Tibial nerve (tissue), 4 donors: ENCODE measurements at regions not wholly inside any gene's neighbourhood (a gene's known extent, or its start where the extent isn't known, plus 50 kb on each side); places are given as distances from the start of the nearest gene placed in this dataset.

Experiments
- DNase-seq, 2 donors: peaks; one replicate each; pipeline ENCODE4 v3.0.0-alpha.2; 2019; ENCODE audit warnings: low spot score in 2 of 2
- H3K27ac ChIP-seq, 4 donors: fragments of 200-600 bp; sonication (generic) in 3 of 4; one replicate each; pipeline ENCODE4 v1.5.1; 2017 to 2019; ENCODE audit warnings: mild to moderate bottlenecking in 1 of 4
- H3K27me3 ChIP-seq, 2 donors: fragments of 200-600 bp; sonication (generic) in 1 of 2; one replicate each; pipeline versions ENCODE4 v1.5.1 to v1.6.0; 2017 to 2019
- H3K36me3 ChIP-seq, 3 donors: fragments of 200-600 bp; sonication (generic); one replicate each; pipeline ENCODE4 v1.5.1; 2018 to 2019
- H3K4me1 ChIP-seq, 4 donors: fragments of 200-600 bp; sonication (generic) in 3 of 4; one replicate each; pipeline ENCODE4 v1.5.1; 2017 to 2019
- H3K4me3 ChIP-seq, 4 donors: fragments of 200-600 bp; sonication (generic) in 3 of 4; one replicate each; pipeline ENCODE4 v1.5.1; 2017 to 2019; ENCODE audit warnings: mild to moderate bottlenecking in 1 of 4, moderate library complexity in 1 of 4
- H3K9me3 ChIP-seq, 4 donors: fragments of 200-600 bp; sonication (generic) in 3 of 4; one replicate each; pipeline ENCODE4 v1.5.1; 2017 to 2019
- EP300 ChIP-seq, 2 donors: sonication (generic); formaldehyde crosslinking; IDR thresholded peaks; one replicate each; pipeline ENCODE4 v1.6.1; 2017; ENCODE audit warnings: antibody characterized with exemption in 2 of 2, mild to moderate bottlenecking in 1 of 2
- POLR2A ChIP-seq, 2 donors: fragments of 450-650 bp; IDR thresholded peaks; one replicate each; pipeline ENCODE4 v1.6.1; 2017; ENCODE audit warnings: antibody characterized with exemption in 2 of 2, mild to moderate bottlenecking in 2 of 2, moderate library complexity in 2 of 2
- WGBS, 2 donors: methylation state at CpG; one replicate each; pipeline ENCODE4 v1.1.5; 2018; 5-methylcytosine and 5-hydroxymethylcytosine counted together
- TF ChIP-seq, protein P1 (sequence below), 5 experiments: fragments of 200-600 bp in 3 of 5; fragments of 450-650 bp in 2 of 5; sonication (generic) in 3 of 5; IDR thresholded peaks; one replicate each; pipeline ENCODE4 v1.5.1; 2016 to 2019; ENCODE audit warnings: antibody characterized with exemption in 5 of 5, mild to moderate bottlenecking in 3 of 5, moderate library complexity in 2 of 5

GRCh38 chr16:35906440-35906839 is 2447.0 kb downstream of the TP53TG3F start:
- Histone ChIP-seq H3K36me3 (no peaks in the 10 kb centered on the region), H3K4me3 (no peak overlapping the region), H3K27me3 (no peaks in the 10 kb centered on the region), H3K9me3 (peaks cover 0 to 13% (median 0%) of the 10 kb centered on the region in 4 donors), H3K27ac (no peak overlapping the region), H3K4me1 (no peaks in the 10 kb centered on the region)
- WGBS, 2 donors, result 58 to 80% methylated on average over 1 of the region's 1 CpG
- TF ChIP-seq, protein P1, sequence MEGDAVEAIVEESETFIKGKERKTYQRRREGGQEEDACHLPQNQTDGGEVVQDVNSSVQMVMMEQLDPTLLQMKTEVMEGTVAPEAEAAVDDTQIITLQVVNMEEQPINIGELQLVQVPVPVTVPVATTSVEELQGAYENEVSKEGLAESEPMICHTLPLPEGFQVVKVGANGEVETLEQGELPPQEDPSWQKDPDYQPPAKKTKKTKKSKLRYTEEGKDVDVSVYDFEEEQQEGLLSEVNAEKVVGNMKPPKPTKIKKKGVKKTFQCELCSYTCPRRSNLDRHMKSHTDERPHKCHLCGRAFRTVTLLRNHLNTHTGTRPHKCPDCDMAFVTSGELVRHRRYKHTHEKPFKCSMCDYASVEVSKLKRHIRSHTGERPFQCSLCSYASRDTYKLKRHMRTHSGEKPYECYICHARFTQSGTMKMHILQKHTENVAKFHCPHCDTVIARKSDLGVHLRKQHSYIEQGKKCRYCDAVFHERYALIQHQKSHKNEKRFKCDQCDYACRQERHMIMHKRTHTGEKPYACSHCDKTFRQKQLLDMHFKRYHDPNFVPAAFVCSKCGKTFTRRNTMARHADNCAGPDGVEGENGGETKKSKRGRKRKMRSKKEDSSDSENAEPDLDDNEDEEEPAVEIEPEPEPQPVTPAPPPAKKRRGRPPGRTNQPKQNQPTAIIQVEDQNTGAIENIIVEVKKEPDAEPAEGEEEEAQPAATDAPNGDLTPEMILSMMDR (IDR thresholded peaks at IDR 0.05), result no peak
- TF ChIP-seq POLR2A (IDR thresholded peaks at IDR 0.05) (no peak), EP300 (IDR thresholded peaks at IDR 0.05) (no peak)
- no peak for DNase-seq

- Histone ChIP-seq H3K27me3 (no peaks in the 10 kb centered on the region), H3K36me3 (no peaks in the 10 kb centered on the region), H3K4me3 (no peak overlapping the region), H3K4me1 (no peaks in the 10 kb centered on the region), H3K27ac (no peak overlapping the region), H3K9me3 (peaks cover 0 to 15% (median 0%) of the 10 kb centered on the region in 4 donors)
- TF ChIP-seq EP300 (IDR thresholded peaks at IDR 0.05), result no peak
- WGBS, 2 donors, result 77 to 86% methylated on average over 7 of the region's 7 CpGs
- DNase-seq, result no peak
Measured at GRCh38 chr16:35908152-35908551, 2448.7 kb downstream of the TP53TG3F start.

DNA sequence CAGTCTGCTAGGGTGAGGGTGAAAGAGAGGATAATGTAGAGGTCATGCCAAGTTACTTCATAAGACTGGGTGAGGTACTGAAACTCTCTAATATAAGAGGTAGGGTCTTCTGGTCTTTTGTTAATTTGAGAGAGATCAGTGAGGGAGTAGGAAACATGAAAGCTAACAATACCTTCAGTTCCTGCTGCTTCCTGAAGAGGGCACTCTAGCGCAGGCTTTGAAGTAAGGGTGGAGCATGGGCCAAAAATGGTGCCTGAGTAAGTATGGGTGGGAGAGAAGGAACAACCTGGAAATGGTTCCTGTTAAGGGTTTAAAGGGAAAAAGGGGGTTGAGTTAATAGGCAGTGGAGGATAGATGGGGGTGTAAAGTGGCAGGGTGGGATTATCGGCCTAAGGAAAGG is 2449.5 kb downstream of the TP53TG3F start:
- H3K36me3 ChIP-seq, result no peaks in the 10 kb centered on the region
- 55 to 64% methylated on average over 2 of the region's 2 CpGs for WGBS, 2 donors
- H3K27ac ChIP-seq, result no peak overlapping the region
- H3K27me3 ChIP-seq, result no peaks in the 10 kb centered on the region
- H3K4me3 ChIP-seq, result no peak overlapping the region
- no peak for DNase-seq
- peaks cover 0 to 19% (median 0%) of the 10 kb centered on the region in 4 donors for H3K9me3 ChIP-seq
- TF ChIP-seq, protein P1 (IDR thresholded peaks at IDR 0.05), result no peak
- TF ChIP-seq EP300 (IDR thresholded peaks at IDR 0.05) (no peak), POLR2A (IDR thresholded peaks at IDR 0.05) (no peak)
- H3K4me1 ChIP-seq, result no peaks in the 10 kb centered on the region

DNA sequence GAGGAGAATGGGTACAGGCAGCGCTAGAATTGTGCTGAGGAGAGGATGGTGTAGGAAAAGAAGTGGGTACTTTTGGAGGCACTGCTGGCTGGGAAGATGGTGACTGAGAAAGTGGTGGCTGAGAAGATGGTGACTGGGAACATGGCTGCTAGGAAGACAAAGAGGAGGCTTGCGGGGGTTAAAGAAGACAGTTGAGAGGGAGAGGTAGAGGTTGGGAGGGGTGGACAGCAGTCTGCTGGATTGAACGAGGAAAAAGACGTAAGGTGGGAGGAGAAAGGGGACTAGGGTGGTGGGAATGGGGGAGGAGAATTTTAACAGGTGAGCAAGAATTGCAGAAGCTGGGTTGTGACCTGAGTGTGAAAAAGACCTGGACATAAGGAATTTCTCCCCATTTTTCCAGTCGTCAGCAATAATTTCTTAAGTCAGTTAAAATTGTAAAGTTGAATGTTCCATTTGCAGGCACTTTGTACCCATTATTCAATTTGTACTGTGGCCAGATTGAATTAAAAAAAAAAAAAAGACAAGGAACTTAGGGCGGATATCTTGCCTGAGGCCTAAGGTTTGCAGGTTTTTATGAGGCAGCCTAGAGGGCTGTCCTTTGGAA is 2450.0 kb downstream of the TP53TG3F start:
- no peaks in the 10 kb centered on the region for H3K27me3 ChIP-seq
- peaks cover 0 to 19% (median 0%) of the 10 kb centered on the region in 4 donors for H3K9me3 ChIP-seq
- H3K27ac ChIP-seq, result no peak overlapping the region
- 85 to 90% methylated on average over 6 of the region's 6 CpGs for WGBS, 2 donors
- no peaks in the 10 kb centered on the region for H3K36me3 ChIP-seq
- TF ChIP-seq, protein P1 (IDR thresholded peaks at IDR 0.05), result no peak
- no peak for TF ChIP-seq EP300 (IDR thresholded peaks at IDR 0.05)
- no peak for TF ChIP-seq POLR2A (IDR thresholded peaks at IDR 0.05)
- no peak for DNase-seq
- H3K4me3 ChIP-seq, result no peak overlapping the region
- no peaks in the 10 kb centered on the region for H3K4me1 ChIP-seq

DNA sequence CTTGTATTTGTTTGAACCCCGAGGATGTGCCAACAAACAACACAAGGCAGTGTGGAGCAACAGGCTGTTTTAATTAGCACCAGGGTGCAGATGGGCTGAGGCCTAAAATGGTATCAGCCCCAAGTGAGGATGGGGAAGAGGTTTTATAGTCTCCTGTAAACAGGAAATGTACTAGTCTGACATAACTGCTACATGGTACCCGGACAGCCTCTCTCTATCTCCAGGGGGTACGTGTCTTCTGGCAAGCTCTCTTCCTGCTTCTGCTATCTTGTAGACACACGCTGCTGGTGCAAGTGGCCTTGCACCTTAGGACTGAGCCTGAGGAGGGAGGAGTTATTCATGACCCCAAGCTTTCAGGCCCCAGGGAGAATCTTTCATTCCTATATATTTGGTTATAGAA is 2451.0 kb downstream of the TP53TG3F start:
- H3K27ac ChIP-seq, result no peak overlapping the region
- H3K36me3 ChIP-seq, result no peaks in the 10 kb centered on the region
- H3K4me3 ChIP-seq, result no peak overlapping the region
- no peak for DNase-seq
- 79 to 85% methylated on average over 4 of the region's 4 CpGs for WGBS, 2 donors
- H3K4me1 ChIP-seq, result no peaks in the 10 kb centered on the region
- peaks cover 0 to 16% (median 0%) of the 10 kb centered on the region in 4 donors for H3K9me3 ChIP-seq
- TF ChIP-seq, protein P1 (IDR thresholded peaks at IDR 0.05), result no peak
- TF ChIP-seq EP300 (IDR thresholded peaks at IDR 0.05) (no peak), POLR2A (IDR thresholded peaks at IDR 0.05) (no peak)
- H3K27me3 ChIP-seq, result no peaks in the 10 kb centered on the region
